Liver (tissue), 3 donors: ENCODE measurements at regions not wholly inside any gene's neighbourhood (a gene's known extent, or its start where the extent isn't known, plus 50 kb on each side); places are given as distances from the start of the nearest gene placed in this dataset.

Experiments used
- CTCF ChIP-seq: fragments of 150-350 bp; IDR thresholded peaks from 2 replicates; pipeline ENCODE4 v1.5.1; 2017; ENCODE audit warnings: improper control_type of control experiment, low read depth, low read length; ENCODE audit not compliant: missing input control
- TAF1 ChIP-seq: conservative IDR thresholded peaks from 2 replicates; pipeline ENCODE4 v1.6.1; 2016; ENCODE audit warnings: antibody characterized with exemption, mild to moderate bottlenecking
- TF ChIP-seq, protein P1 (sequence below): IDR thresholded peaks from 2 replicates; pipeline ENCODE4 v1.6.1; 2016; ENCODE audit warnings: antibody characterized with exemption
- TF ChIP-seq, protein P2 (sequence below): IDR thresholded peaks from 2 replicates; pipeline ENCODE4 v1.6.1; 2016; ENCODE audit warnings: antibody characterized with exemption
- donor health status: healthy.
- donor health status: healthy.

GRCh38 chr20:58142843-58143185, 85.6 kb downstream of the ANKRD60 start:
- TF ChIP-seq CTCF (no peak), TAF1 (no peak)
- TF ChIP-seq, protein P1, sequence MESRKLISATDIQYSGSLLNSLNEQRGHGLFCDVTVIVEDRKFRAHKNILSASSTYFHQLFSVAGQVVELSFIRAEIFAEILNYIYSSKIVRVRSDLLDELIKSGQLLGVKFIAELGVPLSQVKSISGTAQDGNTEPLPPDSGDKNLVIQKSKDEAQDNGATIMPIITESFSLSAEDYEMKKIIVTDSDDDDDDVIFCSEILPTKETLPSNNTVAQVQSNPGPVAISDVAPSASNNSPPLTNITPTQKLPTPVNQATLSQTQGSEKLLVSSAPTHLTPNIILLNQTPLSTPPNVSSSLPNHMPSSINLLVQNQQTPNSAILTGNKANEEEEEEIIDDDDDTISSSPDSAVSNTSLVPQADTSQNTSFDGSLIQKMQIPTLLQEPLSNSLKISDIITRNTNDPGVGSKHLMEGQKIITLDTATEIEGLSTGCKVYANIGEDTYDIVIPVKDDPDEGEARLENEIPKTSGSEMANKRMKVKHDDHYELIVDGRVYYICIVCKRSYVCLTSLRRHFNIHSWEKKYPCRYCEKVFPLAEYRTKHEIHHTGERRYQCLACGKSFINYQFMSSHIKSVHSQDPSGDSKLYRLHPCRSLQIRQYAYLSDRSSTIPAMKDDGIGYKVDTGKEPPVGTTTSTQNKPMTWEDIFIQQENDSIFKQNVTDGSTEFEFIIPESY: no peak
- TF ChIP-seq, protein P2, sequence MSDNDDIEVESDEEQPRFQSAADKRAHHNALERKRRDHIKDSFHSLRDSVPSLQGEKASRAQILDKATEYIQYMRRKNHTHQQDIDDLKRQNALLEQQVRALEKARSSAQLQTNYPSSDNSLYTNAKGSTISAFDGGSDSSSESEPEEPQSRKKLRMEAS: no peak
